HCT116 (cell line): ENCODE measurements at regions not wholly inside any gene's neighbourhood (a gene's known extent, or its start where the extent isn't known, plus 50 kb on each side); places are given as distances from the start of the nearest gene placed in this dataset.
"Not testable (repeated sequence)": the region's sequence is repeated elsewhere in the genome, so short reads cannot be mapped to it uniquely, and the experiment has no call there.

Experiments
- ATAC-seq: fragments of 200-7000 bp; cut with Tn5 transposase; 2 replicates; pipeline ENCODE4 v1.9.1; 2020; ENCODE audit warnings: mild to moderate bottlenecking, moderate library complexity
- BruUV-seq: library from RNA; stranded (reverse); fragments of 400-500 nt; replicated peaks from 2 replicates; lab custom pipeline; 2021; lab: Mats Ljungman, UMichigan
- CTCF ChIA-PET: fragments of 300-600 bp; sonication (Branson Sonifier 250); formaldehyde crosslinking; loops from one replicate; lab custom pipeline; 2021; ENCODE audit warnings: antibody characterized with exemption; lab: Charles Lee
- POLR2A ChIA-PET: fragments of 300-600, 350-600 bp; sonication (Branson Sonifier 250); formaldehyde crosslinking; loops from one replicate; lab custom pipeline; 2021; ENCODE audit warnings: antibody characterized with exemption; lab: Charles Lee
- RAD21 ChIA-PET, 2 experiments: fragments of 300-600 bp; sonication (Branson Sonifier 250); formaldehyde crosslinking; loops; one replicate each; lab custom pipeline; 2023; ENCODE audit warnings: low total read pairs in 2 of 2; ENCODE audit not compliant: uncharacterized antibody in 2 of 2, unreplicated experiment in 2 of 2, low non-redundant PET in 1 of 2; lab: Charles Lee
- DNase-seq: peaks from one replicate; pipeline ENCODE4 v3.0.0-alpha.2; 2010; ENCODE audit warnings: low read depth, low spot score
- H2AFZ ChIP-seq: fragments of 200-600 bp; shearing (Covaris generic), sonication (generic); 2 replicates; pipeline ENCODE4 v1.6.1; 2017; ENCODE audit warnings: low read depth, mixed run types, mixed read lengths, antibody characterized with exemption, low read length; ENCODE audit not compliant: poor library complexity, severe bottlenecking
- H3K27ac ChIP-seq: 2 replicates; pipeline ENCODE4 v1.5.1; 2012; ENCODE audit warnings: low read depth, low read length
- H3K27me3 ChIP-seq: fragments of 200-600 bp; sonication (generic); 2 replicates; pipeline ENCODE4 v1.6.1; 2016; ENCODE audit warnings: mixed run types, low read length, mixed read lengths; ENCODE audit not compliant: insufficient read depth
- H3K36me3 ChIP-seq, 2 experiments: fragments of 200-500 bp in 1 of 2; fragments of 200-600 bp in 1 of 2; sonication (Bioruptor generic) in 1 of 2; sonication (generic) in 1 of 2; 2 replicates each; pipeline versions ENCODE4 v1.5.1 to v1.6.1; 2014 to 2016; ENCODE audit warnings: low read length in 2 of 2, inconsistent platforms in 1 of 2, mixed read lengths in 1 of 2, mixed run types in 1 of 2; ENCODE audit not compliant: insufficient read depth in 2 of 2, control insufficient read depth in 1 of 2
- H3K4me1 ChIP-seq, 2 experiments: fragments of 200-600 bp in 1 of 2; sonication (generic) in 1 of 2; 2 replicates each; pipeline versions ENCODE4 v1.5.1 to v1.6.1; 2012 to 2017; ENCODE audit warnings: low read length in 2 of 2, inconsistent platforms in 1 of 2, mild to moderate bottlenecking in 1 of 2, mixed read lengths in 1 of 2, mixed run types in 1 of 2, moderate library complexity in 1 of 2; ENCODE audit not compliant: insufficient read depth in 2 of 2, control insufficient read depth in 1 of 2
- H3K4me2 ChIP-seq: fragments of 200-600 bp; sonication (generic); 2 replicates; pipeline ENCODE4 v1.6.1; 2017; ENCODE audit warnings: mixed run types, low read length, mixed read lengths
- H3K4me3 ChIP-seq, 2 experiments: fragments of 200-600 bp in 1 of 2; sonication (generic) in 1 of 2; replicated peaks in 1 of 2; 2 replicates each; pipeline ENCODE4 v1.5.1; 2011 to 2016; ENCODE audit warnings: low read length in 2 of 2, control low read depth in 1 of 2, low read depth in 1 of 2, mild to moderate bottlenecking in 1 of 2, mixed read lengths in 1 of 2, mixed run types in 1 of 2
- H3K79me2 ChIP-seq: fragments of 200-600 bp; sonication (generic); 2 replicates; pipeline ENCODE4 v1.6.1; 2017; ENCODE audit warnings: mild to moderate bottlenecking, mixed run types, low read length, moderate library complexity, mixed read lengths; ENCODE audit not compliant: insufficient read depth
- H3K9ac ChIP-seq: fragments of 200-600 bp; sonication (generic); 2 replicates; pipeline ENCODE4 v1.6.1; 2016; ENCODE audit warnings: low read length, mixed read lengths
- H3K9me2 ChIP-seq: fragments of 200-600 bp; sonication (generic), shearing (Covaris generic); 2 replicates; pipeline ENCODE4 v1.6.1; 2017; ENCODE audit warnings: mixed run types, mild to moderate bottlenecking, moderate library complexity; ENCODE audit not compliant: insufficient read depth
- H3K9me3 ChIP-seq, 2 experiments: fragments of 200-500 bp in 1 of 2; fragments of 200-600 bp in 1 of 2; sonication (Bioruptor generic) in 1 of 2; sonication (generic) in 1 of 2; 2 replicates each; pipeline ENCODE4 v1.6.1; 2014 to 2017; ENCODE audit warnings: low read length in 2 of 2, mixed read lengths in 2 of 2, inconsistent platforms in 1 of 2, low read depth in 1 of 2, mild to moderate bottlenecking in 1 of 2, mixed run types in 1 of 2, moderate library complexity in 1 of 2; ENCODE audit not compliant: control insufficient read depth in 1 of 2, insufficient read depth in 1 of 2
- H4K20me1 ChIP-seq: fragments of 200-600 bp; sonication (generic), shearing (Covaris generic); 2 replicates; pipeline ENCODE4 v1.6.1; 2017; ENCODE audit warnings: mixed run types, mild to moderate bottlenecking, moderate library complexity; ENCODE audit not compliant: insufficient read depth
- ATF3 ChIP-seq: IDR thresholded peaks from 2 replicates; pipeline ENCODE4 v1.6.1; 2012
- CEBPB ChIP-seq: IDR thresholded peaks from 2 replicates; pipeline ENCODE4 v1.6.1; 2012; ENCODE audit warnings: low read depth
- EGR1 ChIP-seq: IDR thresholded peaks from 2 replicates; pipeline ENCODE4 v1.6.1; 2012; ENCODE audit warnings: low read depth
- EZH2phosphoT487 ChIP-seq: fragments of 200-600 bp; IDR thresholded peaks from 2 replicates; pipeline ENCODE4 v1.6.1; 2018; ENCODE audit warnings: antibody characterized with exemption, borderline replicate concordance
- FOSL1 ChIP-seq: IDR thresholded peaks from 2 replicates; pipeline ENCODE4 v1.6.1; 2012; ENCODE audit warnings: low read depth
- POLR2A ChIP-seq: IDR thresholded peaks from 2 replicates; pipeline ENCODE4 v1.7.0; 2011; ENCODE audit warnings: borderline replicate concordance; ENCODE audit not compliant: insufficient read depth, insufficient read length; ENCODE audit errors: extremely low read depth
- RAD21 ChIP-seq: IDR thresholded peaks from 2 replicates; pipeline ENCODE4 v1.6.1; 2012; ENCODE audit warnings: low read depth, mild to moderate bottlenecking
- ZNF274 ChIP-seq: fragments of 200-500 bp; sonication (Bioruptor generic); IDR thresholded peaks from 2 replicates; pipeline ENCODE4 v1.6.1; 2014; ENCODE audit warnings: mild to moderate bottlenecking, low read depth, low read length, inconsistent platforms
- intact Hi-C: fragments of 100-400 bp; cut with micrococcal nuclease; formaldehyde crosslinking; loops from 2 replicates; pipeline ENCODE4 v1.10.0; 2022

DNA sequence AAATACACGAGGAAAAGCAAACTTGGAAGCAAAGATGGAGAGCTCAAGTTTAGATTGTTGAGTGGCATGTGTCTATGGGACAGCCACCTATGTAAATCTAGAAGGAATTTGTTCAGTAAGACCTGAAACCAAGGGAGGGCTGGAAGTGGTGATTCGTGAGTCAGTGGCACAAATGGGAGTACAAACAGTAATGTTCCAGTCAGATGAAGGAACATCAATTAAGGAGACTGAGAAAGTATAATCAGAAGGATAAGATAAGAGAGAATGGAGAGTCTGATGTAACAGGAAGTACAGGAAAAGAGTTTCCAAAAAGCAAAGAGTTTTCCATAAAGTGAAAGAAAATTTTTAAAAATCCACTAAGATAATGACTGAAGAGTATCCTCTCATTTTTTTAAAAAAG is 544.2 kb downstream of the KIF20B start:
- ATAC-seq (no peak), DNase-seq (no peak)
- Histone ChIP-seq H3K9ac (no peak overlapping the region), H3K4me2 (no peak overlapping the region), H3K9me3 (no peaks in the 10 kb centered on the region), H2AFZ (no peak overlapping the region), H3K4me1 (peaks cover 0 to 12% of the 10 kb centered on the region in 2 experiments; a peak in 1 of 4 replicates), H4K20me1 (no peaks in the 10 kb centered on the region), H3K27ac (peak overlapping the region; percentile 7; the same call in 1 of the 2 replicates), H3K27me3 (no peaks in the 10 kb centered on the region), H3K4me3 (no peak overlapping the region), H3K36me3 (no peaks in the 10 kb centered on the region), H3K9me2 (no peaks in the 10 kb centered on the region), H3K79me2 (no peaks in the 10 kb centered on the region)
- RAD21 ChIA-PET, result no interaction called here
- POLR2A ChIA-PET, result no interaction called here
- CTCF ChIA-PET, result no interaction called here
- intact Hi-C loops, result no loop called here
- no TSS peak for BruUV-seq
- TF ChIP-seq EZH2phosphoT487 (no peak), CEBPB (no peak), ZNF274 (no peak), EGR1 (no peak), RAD21 (no peak), ATF3 (no peak), POLR2A (no peak), FOSL1 (no peak)

DNA sequence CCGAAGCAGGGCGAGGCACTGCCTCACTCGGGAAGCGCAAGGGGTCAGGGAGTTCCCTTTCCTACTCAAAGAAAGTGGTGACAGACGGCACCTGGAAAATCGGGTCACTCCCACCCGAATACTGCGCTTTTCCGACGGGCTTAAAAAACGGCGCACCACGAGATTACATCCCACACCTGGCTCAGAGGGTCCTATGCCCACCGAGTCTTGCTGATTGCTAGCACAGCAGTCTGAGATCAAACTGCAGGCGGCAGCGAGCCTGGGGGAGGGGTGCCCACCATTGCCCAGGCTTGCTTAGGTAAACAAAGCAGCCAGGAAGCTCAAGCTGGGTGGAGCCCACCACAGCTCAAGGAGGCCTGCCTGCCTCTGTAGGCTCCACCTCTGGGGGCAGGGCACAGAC is 549.4 kb downstream of the KIF20B start:
- RAD21 ChIA-PET, BruUV-seq, DNase-seq, ATAC-seq, H3K9me2 ChIP-seq, POLR2A ChIA-PET, H3K4me1 ChIP-seq, H3K27ac ChIP-seq, H2AFZ ChIP-seq, H3K27me3 ChIP-seq, H3K9ac ChIP-seq, H4K20me1 ChIP-seq, H3K4me2 ChIP-seq, CTCF ChIA-PET, intact Hi-C loops, H3K4me3 ChIP-seq, H3K9me3 ChIP-seq, H3K36me3 ChIP-seq, H3K79me2 ChIP-seq: not testable (repeated sequence)
